HPDE6-E6E7 (cell line): ENCODE measurements at regions not wholly inside any gene's neighbourhood (a gene's known extent, or its start where the extent isn't known, plus 50 kb on each side); places are given as distances from the start of the nearest gene placed in this dataset.
"Not testable (repeated sequence)": the region's sequence is repeated elsewhere in the genome, so short reads cannot be mapped to it uniquely, and the experiment has no call there.

Experiments
- DNase-seq: peaks from one replicate; pipeline ENCODE4 v3.0.0; 2011; ENCODE audit warnings: missing footprints; ENCODE audit errors: extremely low spot score

- no peak for DNase-seq
Observed at GRCh38 chr6:23655525-23655924, 470.5 kb upstream of the NRSN1 start.

GRCh38 chr6:23656255-23657194, 469.5 kb upstream of the NRSN1 start:
- DNase-seq, result no peak

GRCh38 chr6:23659125-23659524, 466.9 kb upstream of the NRSN1 start:
- DNase-seq, result no peak

GRCh38 chr6:23661549-23661948, 464.5 kb upstream of the NRSN1 start:
- no peak for DNase-seq

- no peak for DNase-seq
Observed at GRCh38 chr6:23663096-23663495, 462.9 kb upstream of the NRSN1 start.

- no peak for DNase-seq
Observed at GRCh38 chr6:23663652-23664051, 462.4 kb upstream of the NRSN1 start.

GRCh38 chr6:23665911-23666310, 460.1 kb upstream of the NRSN1 start:
- DNase-seq, result not testable (repeated sequence)

- DNase-seq, result no peak
Observed at GRCh38 chr6:23672737-23673136, 453.3 kb upstream of the NRSN1 start.

GRCh38 chr6:23678626-23679025, 447.4 kb upstream of the NRSN1 start:
- DNase-seq, result no peak

GRCh38 chr6:23681743-23682142, 444.3 kb upstream of the NRSN1 start:
- no peak for DNase-seq

GRCh38 chr6:23688650-23689049, 437.4 kb upstream of the NRSN1 start:
- DNase-seq, result no peak

GRCh38 chr6:23690453-23691049, 435.5 kb upstream of the NRSN1 start:
- DNase-seq, result no peak

- no peak for DNase-seq
Observed at GRCh38 chr6:23692184-23692583, 433.8 kb upstream of the NRSN1 start.

GRCh38 chr6:23696992-23697391, 429.0 kb upstream of the NRSN1 start:
- DNase-seq, result no peak

GRCh38 chr6:23704479-23705052, 421.4 kb upstream of the NRSN1 start:
- DNase-seq, result no peak

- DNase-seq, result no peak
Observed at GRCh38 chr6:23705697-23706096, 420.3 kb upstream of the NRSN1 start.

GRCh38 chr6:23712756-23713155, 413.3 kb upstream of the NRSN1 start:
- DNase-seq, result no peak

- DNase-seq, result no peak
Observed at GRCh38 chr6:23713211-23713610, 412.8 kb upstream of the NRSN1 start.

- DNase-seq, result no peak
Observed at GRCh38 chr6:23728707-23729106, 397.3 kb upstream of the NRSN1 start.

GRCh38 chr6:23731609-23732008, 394.4 kb upstream of the NRSN1 start:
- no peak for DNase-seq

GRCh38 chr6:23732521-23732920, 393.5 kb upstream of the NRSN1 start:
- DNase-seq, result no peak

GRCh38 chr6:23735151-23735550, 390.9 kb upstream of the NRSN1 start:
- no peak for DNase-seq

GRCh38 chr6:23736577-23736976, 389.4 kb upstream of the NRSN1 start:
- DNase-seq, result no peak
